ENCODE measurements at regions not wholly inside any gene's neighbourhood (a gene's known extent, or its start where the extent isn't known, plus 50 kb on each side); places are given as distances from the start of the nearest gene placed in this dataset.

GRCh38 chr16:86306011-86306644 lies 204.2 kb upstream of the FOXF1 start:
- no peak for FAIRE-seq

DNA sequence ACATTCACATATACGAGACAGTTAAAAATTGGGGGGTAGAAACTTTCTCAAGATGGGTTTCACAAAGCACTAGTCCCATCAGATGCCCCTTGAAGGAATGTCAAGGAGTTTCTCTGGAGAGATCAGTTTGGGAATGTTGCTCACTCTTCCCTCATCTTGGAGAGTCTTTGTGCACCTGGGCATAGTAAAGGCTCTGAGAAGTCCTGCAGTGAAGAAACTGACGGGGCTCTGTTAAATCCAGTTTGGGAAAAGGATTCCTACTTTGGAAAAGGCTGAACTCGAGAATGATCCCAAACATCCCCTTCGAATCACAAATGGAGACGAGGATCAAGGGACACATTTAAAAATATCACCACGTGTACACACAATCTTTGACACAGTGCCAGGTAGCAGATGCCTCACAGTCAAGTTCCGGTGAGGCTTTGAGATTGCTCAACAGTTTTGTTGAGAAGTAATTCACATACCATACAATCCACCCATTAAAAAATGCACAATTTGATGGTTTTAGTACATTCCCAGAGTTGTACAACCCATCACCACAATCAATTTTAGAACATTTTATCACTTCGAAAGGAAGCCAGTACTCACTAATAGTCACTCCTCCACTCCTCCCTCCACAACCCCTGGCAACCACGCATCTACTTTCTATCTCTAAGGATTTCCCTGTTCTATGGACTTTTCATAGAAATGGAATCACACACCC lies 203.4 kb upstream of the FOXF1 start:
- no peak for FAIRE-seq

DNA sequence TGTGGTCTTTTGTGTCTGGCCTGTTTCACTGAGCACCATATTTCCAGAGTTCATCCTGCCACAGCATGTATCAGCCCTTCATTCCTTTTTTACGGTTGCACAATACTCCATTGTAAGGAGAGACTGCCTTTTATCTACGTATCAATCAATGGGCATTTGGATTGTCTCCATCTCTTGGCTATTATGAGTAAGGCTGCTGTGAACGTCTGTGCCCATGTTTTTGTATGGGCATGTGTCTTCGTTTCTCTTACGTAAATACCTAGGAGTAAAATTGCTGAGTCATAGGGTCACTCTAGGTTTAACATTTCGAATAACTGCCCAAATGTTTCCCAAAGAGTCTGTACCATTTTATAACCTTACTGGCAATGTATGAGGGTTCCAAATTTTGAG lies 202.8 kb upstream of the FOXF1 start:
- no peak for FAIRE-seq

GRCh38 chr16:86308514-86308913 lies 201.8 kb upstream of the FOXF1 start:
- FAIRE-seq = no peak

- FAIRE-seq = no peak
Observed at GRCh38 chr16:86313631-86314030, 196.7 kb upstream of the FOXF1 start.

GRCh38 chr16:86314402-86315025 lies 195.8 kb upstream of the FOXF1 start:
- no peak for FAIRE-seq

GRCh38 chr16:86316967-86317812 lies 193.1 kb upstream of the FOXF1 start:
- FAIRE-seq = no peak

GRCh38 chr16:86317813-86318650 lies 192.3 kb upstream of the FOXF1 start:
- no peak for FAIRE-seq

DNA sequence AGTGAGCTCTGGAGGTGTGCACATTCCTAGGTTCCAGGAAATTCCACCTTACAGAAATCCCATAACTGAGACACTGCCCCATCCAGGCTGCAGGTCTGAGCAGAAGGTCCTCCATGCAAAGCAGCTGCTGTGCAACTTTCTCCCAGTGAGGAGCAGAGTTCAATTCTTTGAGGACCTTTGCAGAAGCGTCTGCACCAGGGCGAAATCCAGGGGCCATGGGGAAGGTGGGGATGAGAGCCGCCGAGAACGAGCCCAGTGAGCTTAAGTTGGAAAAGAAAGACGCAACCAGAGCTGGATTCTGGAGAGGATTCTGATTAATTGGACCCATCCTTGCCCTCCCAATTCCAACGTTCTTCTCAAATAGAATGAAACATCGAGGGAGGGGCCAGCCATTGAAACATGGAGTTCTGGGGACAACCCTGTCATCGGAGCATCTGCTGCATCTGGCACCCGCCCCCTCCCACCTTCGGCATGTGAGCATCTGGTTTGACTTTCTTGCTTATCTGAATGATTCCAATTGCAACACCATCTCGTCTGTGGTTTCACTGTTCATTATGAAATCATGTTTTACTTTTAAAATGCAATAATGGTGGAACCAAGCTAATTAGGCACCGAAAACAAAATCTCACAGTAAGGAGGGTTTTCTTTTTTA lies 190.6 kb upstream of the FOXF1 start:
- no peak for FAIRE-seq

DNA sequence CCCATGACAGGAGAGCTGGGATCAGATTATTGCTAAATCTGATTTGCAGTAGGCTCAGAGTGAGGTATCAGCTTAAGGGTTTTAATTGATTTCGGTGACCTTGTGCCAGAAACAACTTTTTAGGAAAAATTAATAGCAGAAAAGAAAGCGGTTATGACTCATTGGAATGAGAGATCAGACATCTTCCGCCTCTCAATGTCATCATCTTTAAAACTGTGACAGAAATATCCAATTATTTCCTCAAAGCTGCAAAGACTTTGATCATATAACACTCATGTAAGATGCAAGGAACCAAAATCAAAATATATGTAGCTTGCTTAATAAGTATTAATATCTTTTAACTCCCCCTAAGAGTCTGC lies 190.1 kb upstream of the FOXF1 start:
- FAIRE-seq = no peak

- FAIRE-seq = no peak
Observed at GRCh38 chr16:86321491-86321890, 188.8 kb upstream of the FOXF1 start.

- no peak for FAIRE-seq
Observed at GRCh38 chr16:86322283-86322682, 188.0 kb upstream of the FOXF1 start.

GRCh38 chr16:86322806-86323205 lies 187.5 kb upstream of the FOXF1 start:
- FAIRE-seq = no peak

DNA sequence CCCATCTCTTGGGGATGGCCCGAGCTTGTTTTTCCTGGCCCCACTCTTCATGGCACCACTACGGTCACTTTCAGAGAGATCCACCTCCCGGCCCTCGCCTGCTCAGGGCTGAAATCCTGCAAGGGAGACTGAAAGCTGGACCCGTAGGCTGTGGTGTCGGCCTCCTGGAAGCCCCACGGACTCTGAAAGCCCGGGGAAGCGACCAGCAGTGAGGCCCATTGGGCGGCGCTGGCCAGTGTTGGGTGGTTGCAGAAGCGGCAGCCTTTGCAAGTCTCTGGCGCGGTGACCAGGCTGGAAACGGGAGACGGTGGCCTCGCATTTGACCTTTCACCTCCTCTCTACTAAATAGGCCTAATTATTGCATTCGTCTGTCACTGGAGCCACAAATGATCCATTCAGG lies 186.0 kb upstream of the FOXF1 start:
- FAIRE-seq = no peak

- FAIRE-seq = no peak
Observed at GRCh38 chr16:86325360-86325759, 185.0 kb upstream of the FOXF1 start.

GRCh38 chr16:86325895-86326294 lies 184.4 kb upstream of the FOXF1 start:
- FAIRE-seq = no peak

DNA sequence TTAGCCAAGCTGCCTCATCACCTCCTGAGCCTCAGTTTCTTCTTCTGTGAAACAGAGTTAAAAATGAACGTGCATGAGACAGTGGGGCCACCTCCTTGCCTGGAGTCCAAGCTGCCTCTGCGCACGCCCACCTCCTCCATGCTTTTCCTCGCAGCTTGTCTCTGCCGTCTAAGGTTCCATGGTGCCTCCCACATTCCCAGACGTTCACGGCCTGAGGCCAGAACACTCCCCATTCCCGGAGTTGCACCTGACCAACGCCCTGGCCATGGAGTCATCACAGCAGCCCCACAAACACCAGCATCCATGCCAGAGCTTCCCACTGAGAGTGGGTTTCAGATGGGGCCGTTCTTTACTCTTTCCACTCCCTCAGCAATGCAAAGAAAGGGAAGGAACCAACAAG lies 183.0 kb upstream of the FOXF1 start:
- no peak for FAIRE-seq

DNA sequence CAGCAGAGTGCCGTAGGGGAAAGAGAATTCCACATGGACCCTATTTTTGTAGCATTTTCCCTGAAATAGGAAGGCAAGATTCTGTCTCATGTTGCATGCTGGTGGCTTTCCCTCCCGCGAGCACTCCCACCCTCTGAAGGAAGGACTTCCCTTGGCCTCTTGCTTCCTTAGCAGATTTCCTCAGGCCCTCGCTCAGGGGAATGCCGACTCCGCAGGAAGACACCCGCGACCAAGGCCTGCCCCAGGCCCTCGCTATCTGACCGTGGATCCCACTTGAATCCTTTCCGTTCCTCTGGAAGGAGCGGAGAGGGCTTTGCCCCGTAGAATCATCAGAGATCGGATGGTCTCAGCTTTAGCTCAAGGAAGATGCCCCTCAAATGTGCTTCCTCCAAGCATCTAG lies 179.4 kb upstream of the FOXF1 start:
- no peak for FAIRE-seq

DNA sequence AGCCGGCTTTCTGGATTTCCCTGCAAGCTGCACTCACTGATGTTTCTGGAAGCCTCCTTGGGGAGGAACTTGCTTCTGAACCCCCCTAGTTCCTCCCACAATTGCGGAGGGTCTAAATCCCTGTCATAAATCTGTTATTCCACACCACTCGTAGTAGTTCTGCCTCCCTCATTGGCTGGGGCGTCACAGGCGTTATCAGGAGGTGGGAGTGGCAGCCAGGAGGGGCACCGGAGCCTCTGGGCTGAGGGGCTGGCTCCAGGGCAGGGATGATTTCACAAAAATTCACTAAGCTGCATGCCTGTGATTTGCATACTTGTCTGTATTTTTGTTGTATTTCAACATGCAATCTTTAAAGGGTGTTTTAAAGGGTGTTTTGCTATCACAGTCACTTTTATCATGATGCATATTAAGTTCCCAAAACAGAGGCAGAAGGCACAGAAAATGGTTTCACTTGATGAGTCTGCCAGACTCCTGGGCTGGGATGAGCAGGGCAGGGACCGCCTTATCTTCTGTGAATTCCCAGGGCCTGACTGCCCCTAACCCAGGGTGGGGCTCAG lies 176.2 kb upstream of the FOXF1 start:
- FAIRE-seq = no peak

DNA sequence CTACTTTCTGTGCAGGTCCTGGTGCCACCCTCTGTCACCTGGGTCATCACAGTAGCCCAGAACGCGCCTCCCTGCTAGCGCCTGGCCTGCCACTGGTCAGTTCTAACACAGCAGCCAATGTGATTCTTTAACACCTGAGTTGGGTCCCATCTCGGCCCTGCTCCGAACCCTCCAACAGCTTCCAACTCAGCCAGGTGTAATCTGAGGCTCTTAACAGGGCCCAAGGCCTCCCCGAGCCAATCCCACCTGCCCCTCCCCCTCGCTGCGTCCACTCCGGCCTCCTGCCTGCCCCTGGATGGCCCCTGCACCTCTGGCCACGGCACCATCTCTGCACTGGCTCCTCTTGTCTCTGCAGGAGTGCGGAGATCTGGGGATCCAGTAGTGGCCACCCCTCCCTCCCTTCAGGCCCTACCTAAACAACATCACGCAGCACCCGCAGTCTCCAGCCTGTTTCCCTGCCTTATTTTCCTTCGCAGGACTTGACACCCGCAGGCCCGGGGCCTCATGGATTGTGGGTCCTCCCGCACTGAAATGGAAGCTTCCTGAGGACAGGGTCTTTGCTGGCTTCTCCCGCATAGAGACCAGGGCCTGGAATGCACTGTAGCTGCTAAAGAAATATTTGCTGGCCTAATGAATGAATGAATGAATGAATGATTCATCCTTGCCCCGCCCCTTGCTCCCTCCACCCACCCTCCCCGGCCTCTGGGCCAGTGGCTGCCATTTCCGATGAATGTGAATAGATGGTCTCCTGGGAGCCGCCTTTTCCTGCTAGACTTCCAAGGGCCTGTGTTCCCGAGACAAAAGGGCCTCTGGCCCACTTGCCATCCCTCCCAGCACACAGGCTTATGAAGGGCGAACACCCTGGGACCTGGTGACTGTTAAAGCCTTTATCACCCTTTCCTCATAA lies 174.8 kb upstream of the FOXF1 start:
- no peak for FAIRE-seq

- no peak for FAIRE-seq
Observed at GRCh38 chr16:86337138-86337537, 173.2 kb upstream of the FOXF1 start.

Data from islet of Langerhans (tissue), 1 donor.